Adrenal gland (tissue), 5 donors: ENCODE measurements at regions not wholly inside any gene's neighbourhood (a gene's known extent, or its start where the extent isn't known, plus 50 kb on each side); places are given as distances from the start of the nearest gene placed in this dataset.

Source experiments
- CTCF ChIP-seq, 6 experiments: fragments of 450-650 bp in 4 of 6; fragments of 200-600 bp in 2 of 6; sonication (generic) in 1 of 6; IDR thresholded peaks; 1 replicate in 5 of 6; 2 replicates in 1 of 6; pipeline versions ENCODE4 v1.5.1 to v1.8.0; 2016 to 2021; ENCODE audit warnings: antibody characterized with exemption in 6 of 6, mild to moderate bottlenecking in 2 of 6, moderate library complexity in 1 of 6
- POLR2A ChIP-seq, 2 donors: fragments of 450-650 bp; IDR thresholded peaks; one replicate each; pipeline ENCODE4 v1.6.1; 2017; ENCODE audit warnings: antibody characterized with exemption in 2 of 2, mild to moderate bottlenecking in 2 of 2, moderate library complexity in 1 of 2
- donor health status: DM: no; HTN: no; CAD: no.

- no peak for TF ChIP-seq CTCF (IDR thresholded peaks at IDR 0.05)
- no peak for TF ChIP-seq POLR2A (IDR thresholded peaks at IDR 0.05)
Measured at GRCh38 chr9:3768286-3768685, 242.5 kb upstream of the RFX3 start.
